HK-2 (cell line): ENCODE measurements at regions not wholly inside any gene's neighbourhood (a gene's known extent, or its start where the extent isn't known, plus 50 kb on each side); places are given as distances from the start of the nearest gene placed in this dataset.

ENCODE experiments used
- DNase-seq: peaks from one replicate; pipeline ENCODE4 v3.0.0-alpha.2; 2018; ENCODE audit not compliant: unreplicated experiment

DNA sequence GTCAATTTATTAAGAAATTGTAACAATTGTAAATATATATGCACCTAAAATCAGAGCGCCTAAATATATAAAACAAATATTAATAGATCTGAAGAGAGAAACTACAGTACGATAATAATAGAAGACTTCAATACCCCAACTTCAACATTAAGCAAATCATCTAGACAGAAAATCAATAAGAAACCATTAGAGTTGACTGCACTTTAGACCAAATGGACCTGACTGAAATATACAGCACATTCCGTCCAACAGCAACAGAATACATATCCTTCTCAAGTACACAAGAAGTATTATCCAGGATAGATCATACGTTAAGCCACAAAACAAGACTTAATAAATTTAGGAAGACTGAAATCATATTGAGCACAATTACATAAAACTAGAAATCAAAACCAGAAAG is 208.7 kb downstream of the MED10 start:
- DNase-seq = no peak

DNA sequence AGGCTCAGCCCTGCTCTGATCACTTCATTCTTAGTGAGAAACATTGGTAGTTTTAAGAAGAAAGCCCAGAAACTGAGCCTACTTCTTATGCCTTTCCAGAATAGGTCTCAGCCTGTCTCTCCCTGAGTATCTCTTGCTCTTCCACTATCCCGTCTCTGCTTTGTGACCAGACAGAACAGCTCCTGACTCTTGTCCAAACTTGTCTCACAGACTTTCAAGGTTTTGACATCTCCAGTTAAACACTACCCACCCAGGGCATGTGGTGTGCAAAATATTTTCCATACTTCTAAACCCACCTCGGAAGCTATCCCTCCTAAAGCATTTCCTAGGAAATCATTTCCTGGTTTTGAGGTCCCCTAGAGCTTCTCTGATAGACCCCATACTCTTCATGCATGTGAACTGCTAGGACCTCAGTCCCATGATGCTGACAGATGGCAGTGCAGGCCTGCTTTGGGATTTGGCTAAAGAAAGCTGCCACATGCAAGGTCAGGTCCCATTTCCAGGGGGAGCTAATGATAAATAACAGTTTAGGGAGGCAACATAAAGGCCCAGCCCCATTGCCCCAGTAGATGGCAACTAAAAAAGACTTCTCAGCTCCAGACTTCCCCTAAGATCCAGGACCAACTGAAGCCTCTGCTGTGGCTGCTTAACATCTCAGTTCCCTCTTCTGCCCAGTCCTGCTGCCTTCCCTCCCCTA is 211.5 kb downstream of the MED10 start:
- no peak for DNase-seq

DNA sequence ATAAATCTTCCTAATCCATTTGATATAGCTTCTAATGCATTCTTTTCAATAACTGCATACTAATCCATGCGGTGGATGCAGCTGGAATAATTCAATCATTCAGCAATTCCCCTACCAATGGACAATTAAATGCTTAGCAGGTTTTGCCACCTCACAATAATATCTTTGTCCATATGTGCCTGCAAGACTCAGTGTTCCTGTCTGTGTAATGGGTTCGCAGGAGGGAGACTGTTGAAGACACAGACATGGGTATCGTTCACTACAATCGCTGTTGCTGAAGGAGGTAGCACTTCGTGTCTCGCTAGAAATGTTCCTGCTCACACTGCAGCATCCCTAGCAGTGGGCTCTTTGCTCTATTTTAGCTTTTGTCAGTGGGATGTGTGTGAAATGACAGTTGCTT is 214.4 kb downstream of the MED10 start:
- no peak for DNase-seq

DNA sequence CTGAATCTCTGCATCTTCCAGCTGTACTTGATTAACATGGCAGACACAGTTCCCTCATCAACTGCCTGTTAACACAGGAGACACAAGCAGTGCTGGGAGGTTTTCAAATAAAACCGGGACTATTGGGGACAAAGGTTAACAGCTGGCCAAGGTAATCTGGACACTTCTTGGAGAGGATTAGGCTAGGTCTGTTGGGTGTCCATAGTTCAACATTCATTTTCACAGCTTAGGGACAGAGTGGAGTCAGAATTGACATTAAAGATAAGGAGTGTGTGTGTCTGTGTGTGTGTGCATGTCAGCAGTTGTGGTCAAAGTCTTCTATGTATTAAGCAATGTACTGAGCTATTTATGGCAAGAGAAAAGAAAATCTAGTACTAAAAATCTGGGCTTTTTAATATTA is 216.2 kb downstream of the MED10 start:
- no peak for DNase-seq

DNA sequence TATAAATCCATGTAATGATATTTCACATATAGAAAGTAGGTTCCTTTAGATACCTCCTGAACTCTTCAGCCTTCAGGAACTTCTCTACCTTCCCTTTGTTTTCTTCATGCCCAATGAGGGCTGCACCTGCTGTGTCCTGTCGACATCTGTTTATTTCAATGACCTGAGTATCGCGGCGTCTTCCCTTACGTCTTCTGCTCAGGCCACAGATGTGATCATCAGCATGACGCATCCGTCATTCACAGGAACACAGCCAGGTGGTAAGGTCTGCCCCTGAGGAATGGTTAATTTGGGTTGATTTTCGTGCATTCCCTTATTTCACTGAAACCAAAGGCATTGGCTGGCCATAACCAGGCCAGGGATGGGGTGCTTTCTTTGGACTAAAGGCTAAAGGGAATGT is 217.1 kb downstream of the MED10 start:
- DNase-seq = no peak

DNA sequence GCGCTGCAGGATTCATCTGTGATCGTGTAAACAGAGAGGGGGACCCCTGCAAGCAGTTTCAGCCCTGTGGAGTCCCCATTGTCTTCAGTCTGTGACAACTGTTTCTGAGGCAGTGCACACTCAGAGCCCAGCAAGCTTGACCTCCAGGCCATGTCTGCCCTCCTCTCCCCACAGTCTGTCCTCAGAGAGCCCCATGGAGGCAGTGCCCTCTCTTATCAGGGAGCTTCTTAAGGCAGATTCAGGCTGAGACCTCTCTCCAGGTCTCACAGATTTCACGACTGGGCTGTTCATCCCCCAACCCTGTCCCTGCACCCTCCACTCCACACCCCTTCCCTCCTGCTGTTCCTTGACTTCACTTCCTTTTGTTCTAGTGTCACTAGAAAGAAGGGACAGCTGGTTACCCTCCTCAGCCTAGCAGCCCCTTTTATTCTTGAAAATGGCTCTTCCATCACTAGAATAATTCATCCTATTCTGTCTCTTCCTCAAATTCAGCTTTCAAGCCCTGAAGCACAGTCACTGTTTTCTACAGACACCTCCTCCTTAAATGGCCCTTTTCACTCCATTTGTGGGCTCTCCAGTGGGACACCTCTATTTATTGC is 218.4 kb downstream of the MED10 start:
- no peak for DNase-seq

DNA sequence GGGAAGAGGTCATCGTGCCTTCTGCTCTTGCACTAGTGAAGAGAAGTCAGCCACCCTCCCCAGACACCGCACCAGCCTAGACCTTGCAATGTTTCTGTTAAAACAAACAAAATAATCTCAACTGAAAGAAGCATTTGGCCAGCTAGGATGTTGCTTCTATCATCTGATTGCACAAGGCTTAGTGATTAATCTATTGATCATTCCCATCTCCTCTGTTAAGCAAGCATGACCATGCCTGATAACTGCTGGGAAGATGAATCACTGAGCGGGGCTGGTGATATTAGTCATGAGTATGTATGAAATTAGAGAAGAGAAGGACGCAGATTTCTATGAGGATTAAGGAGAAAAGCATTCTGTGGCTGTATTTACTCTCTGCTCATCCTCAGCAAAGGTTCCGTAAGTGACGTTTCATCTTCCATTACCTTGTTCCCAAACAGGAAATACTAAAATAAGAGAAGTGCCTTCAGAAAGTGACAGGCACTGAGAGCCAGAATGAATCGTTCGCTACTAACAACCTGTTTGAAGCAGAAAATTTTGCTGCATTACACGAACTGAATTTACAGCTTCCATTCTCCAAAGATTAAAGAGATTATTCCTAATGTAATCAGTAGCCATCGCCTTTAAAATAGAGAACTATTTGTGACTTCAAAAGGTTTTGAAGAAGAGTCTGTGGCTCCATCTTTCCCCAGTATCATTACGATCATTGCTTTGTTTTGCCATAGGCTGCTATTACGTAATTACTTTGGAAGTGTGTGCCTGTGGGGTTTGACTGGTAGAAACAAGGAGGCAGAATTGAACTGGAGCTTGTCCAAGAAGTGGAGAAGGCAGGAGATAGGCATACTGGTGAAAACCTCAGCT is 219.1 kb downstream of the MED10 start:
- no peak for DNase-seq

DNA sequence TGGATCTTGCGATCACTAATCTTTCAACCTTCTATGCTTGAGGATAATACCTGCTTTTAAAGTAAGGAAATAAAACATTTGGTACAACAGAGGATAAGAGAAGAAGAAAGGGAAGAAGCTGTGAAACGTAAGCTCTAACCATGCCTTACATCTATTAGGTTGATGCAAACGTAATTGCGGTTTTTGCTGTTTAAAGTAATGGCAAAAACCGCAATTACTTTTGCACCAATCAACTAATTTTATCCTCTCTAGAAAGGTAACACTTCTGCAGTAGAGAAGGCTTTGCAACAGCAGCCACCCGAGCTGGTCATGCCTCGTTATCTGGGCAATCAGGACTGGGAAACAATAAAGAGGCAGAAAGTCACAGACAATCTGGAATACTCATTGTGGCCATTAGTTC is 224.1 kb downstream of the MED10 start:
- no peak for DNase-seq

DNA sequence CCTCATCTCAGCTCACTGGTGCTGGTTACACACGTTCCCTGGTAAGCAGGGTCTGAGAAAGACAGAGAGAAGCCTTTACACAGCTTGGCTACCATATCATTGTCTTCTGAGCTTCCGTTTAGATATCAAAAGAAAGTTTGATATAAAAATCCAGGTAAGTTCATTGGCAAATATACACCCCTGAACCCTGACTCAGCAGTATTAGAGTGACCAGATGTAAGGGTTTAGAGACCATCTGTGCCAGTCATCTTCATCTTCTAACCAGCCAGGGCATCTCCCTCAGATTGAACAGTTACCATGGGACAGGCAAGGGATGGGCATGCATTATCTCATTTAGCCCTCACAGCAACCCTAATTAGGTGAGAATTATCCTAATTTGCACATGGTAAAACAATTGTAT is 232.1 kb downstream of the MED10 start:
- DNase-seq = no peak

DNA sequence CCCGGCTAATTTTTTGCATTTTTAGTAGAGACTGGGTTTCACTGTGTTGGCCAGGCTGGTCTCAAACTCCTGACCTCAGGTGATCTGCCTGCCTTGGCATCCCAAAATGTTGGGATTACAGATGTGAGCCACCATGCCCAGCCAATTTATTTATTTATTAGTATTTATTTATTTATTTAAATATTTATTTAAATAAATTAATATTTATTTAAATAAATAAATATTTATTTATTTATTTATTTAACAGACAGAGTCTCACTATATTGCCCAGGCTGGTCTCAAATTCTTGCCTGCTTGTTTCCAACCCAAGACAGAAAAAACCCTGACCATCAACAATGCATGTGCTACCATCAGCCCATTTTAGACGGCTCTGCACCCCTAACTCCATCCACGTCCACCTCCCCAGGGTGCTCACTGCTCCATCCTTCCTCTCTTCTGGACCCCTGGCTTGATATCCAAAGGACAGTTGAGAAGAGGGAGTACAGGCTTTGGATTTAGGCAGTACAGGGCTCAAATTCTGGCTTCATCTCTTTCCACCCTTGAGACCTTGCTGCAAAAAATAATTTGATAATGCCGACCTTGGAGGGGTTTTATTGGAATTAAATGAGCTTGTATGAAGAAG is 232.6 kb downstream of the MED10 start:
- no peak for DNase-seq

DNA sequence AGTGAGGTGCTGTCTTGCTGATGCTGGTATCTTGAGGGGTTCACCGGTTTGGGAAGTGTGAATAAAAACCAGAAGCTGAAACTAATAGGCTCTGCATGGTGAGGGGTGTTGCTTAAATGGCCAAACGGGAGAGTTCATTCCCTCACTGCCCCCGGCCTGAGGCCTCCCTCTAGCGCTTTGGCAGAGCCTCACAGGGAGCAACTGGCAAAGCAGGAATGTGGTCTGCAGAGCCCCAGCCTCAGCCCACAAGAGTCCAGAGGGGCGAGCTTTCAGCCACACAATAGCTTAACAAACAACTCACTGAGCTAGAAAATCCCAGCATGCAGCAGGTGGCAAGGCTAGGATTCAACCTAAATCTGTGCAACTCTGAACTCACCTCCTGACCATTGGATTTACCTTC is 234.8 kb downstream of the MED10 start:
- no peak for DNase-seq

DNA sequence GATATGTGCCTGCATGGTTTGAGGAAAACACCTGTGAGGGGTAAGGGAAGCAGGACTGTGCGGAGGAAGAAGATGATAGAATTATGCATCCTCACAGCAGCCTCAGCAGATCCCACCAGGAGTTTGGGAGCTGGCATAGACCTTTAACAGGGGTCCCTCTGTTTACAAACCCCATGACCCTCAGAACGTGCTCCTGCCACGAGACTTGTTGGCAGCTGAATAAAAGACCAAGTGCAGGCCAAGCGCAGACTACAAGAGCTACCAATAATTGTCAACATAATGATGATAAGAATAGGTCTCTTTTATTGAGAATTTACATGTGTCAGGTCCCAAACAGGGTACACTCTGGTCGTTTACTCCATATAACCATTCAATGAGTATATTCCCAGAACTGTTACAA is 236.0 kb downstream of the MED10 start:
- DNase-seq = no peak

DNA sequence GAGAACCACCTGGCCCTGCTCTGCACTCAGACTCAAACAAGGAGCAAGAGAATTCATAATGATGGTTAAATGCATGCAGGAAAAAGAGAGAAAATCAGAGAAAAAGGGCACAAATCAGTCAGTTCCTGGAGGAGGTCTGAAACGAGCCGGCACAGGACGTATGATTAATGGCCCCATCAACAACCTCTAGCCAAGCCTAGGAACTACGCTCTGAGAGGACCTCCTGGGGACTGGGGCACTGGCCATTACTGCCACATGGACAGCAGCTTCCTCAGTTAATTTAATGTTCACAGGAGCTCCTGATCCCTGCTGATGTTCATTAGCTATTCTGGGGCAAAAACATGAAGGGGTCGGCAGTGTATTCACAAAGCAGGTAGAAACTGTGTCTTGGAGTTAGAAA is 238.1 kb downstream of the MED10 start:
- DNase-seq = no peak

DNA sequence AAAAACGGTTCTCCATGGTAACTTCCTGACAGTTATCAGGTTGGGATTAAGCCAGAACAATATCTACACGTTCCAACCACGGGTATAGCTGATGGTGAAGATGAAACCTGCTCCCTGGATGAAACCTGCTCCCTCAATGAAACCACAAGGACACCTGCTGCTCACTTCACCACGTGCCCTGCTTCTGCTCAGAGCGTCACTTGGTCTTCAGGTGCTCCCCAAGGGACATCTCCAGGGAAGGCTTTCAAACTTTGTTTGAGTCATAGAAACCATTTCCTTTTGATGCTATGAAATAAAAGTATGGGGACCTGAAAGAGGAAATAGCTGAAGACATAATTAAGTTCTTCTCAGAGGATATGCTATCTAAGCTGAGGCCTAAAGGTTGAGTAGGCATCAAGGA is 242.4 kb downstream of the MED10 start:
- DNase-seq = no peak

DNA sequence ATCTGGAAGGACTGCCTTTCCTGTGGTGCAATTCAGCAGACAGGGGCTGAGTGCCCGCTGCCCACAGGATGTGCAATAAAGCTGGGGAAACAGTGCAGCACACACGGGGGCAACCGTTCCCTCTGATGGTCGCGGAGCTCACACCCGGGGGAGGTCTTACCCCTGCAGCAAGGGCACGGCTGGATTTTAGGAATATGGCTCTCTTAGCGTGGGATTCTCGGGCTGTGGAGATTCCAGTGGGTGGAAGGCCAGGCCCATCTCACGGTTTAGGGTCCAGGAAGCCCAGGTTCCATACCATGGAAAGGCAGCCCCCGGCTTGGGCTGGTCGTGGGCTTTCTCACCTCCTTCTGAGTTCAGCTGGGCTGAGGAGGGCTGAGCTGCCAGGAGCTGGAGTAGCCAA is 244.1 kb downstream of the MED10 start:
- DNase-seq = no peak

DNA sequence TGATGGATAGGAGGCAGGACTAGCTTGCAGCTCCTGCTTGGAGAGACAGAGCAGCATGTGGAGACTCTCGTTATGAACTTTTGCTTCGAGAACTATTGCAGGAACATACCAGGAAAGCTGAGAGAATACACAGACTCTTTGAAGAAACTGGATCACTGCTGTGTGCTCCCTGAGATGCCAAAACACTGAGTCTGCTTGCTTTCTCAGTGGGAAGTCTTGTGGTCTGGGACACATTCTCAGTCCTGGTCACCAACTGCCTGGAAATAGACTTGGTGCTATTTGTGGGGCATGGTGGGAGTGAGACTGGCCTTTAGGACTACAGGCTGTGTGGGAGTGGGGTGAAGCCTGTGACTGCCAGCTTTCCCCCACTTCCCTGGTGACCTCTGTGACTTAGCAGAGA is 252.6 kb downstream of the MED10 start:
- no peak for DNase-seq

DNA sequence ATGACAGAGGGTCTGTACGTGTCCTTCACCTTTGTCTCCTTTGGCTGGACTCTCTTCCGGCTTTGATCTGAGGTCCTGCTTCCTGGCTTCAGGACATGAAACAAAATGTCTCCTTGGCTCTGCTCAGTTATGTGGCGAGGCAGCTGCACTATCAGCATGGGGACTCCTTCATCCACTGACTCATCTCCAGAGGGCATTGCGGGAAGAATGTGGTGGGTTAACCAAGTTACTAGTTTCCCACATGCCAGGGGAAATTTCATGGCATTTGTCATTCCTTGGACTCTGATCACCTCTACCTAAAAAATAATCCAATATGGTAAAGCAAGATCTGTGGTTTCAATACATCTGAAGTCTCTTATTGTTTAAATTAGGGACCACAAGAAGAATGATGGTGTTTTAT is 259.7 kb downstream of the MED10 start:
- DNase-seq = no peak

DNA sequence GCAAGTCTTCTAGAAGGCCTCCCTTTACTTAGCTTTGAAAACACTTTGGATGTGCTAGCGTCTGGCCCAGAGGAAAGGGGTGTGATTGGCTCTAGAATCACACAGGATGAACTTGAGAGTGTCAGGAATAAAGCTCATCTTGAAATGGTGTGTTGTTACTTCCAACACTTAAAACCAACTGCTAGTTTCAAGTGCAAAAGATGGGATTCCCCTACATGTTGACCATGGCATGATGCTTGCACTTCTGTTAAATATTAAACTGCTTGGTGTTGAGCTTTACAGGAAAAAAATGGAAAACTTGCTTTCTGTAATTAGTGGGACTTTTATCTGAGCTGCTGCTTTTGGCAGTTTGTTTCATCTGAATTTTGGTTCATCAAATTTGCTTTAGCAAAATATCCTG is 261.1 kb downstream of the MED10 start:
- no peak for DNase-seq

DNA sequence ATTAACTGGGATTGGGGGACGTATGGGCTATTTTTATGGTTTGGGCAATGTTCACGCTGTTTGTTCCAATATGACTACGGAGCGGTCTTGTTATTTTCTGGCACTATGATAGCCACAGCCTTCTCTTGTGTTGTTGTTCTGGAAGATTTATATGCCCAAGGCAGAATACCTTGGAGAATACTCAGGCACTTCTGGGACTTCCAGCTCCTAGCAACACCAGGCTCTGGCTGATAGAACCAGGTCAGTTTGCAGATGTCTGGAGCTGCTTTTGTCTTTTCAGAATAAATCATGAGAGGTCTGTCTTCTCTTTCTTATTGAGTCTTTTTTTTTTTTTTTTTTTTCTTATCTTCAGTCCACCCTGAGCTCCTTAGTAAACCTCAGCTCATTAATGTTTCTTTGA is 262.5 kb downstream of the MED10 start:
- no peak for DNase-seq

DNA sequence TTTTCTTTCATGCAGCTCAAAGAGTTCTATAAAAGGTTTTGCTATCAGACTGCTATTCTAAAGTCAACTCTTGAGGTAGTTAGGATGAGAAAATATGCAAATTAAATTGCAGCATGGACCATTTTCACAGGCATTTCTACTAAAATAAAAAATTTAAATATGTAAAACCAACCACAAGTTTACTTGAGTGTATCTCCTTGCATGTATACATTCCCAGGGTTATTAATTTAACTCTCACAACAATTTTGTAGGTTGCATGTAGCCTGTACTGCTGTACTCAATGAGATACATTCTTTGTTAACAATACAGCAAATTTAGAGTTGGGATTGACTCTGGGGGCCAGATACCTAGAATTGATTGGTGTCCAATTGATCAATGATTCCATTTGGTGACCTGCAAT is 265.8 kb downstream of the MED10 start:
- DNase-seq = no peak

DNA sequence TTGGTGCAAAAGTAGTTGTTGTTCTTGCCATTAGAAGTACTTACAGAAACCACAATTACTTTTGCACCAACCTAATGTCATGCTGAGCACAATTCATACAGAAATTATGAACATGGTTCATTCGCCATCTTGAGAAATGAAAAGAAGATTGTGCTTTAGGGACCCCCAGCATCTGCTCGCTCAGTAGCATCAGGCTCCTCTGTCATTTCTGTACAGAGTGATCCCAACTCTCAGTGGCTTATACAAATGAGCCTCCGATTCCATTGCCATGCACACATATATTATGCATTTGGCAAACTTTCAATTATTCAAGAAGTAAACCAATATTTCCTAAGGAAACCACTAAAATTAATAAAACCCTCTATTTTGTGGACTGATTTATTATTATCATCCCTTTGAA is 266.2 kb downstream of the MED10 start:
- DNase-seq = no peak

DNA sequence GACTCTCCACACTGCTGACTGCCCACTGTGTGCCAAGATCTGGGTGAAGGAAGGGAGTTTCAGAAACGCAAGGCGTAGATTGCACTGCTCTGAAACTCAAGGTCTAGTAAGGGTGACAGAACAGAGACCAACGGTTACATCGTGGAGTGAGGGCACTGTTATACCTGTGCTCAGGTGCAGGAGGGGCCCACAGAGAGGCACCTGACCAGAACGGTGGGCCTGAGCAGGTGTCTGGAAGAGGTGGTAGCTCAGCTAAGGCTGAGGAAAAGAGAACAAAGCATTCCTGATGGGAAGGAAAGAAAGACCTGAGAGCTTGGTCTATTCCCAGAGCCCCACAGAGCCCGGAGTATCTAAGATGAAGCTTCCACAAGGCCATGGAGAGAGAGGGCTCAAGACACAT is 267.2 kb downstream of the MED10 start:
- no peak for DNase-seq
